ENCODE measurements at regions not wholly inside any gene's neighbourhood (a gene's known extent, or its start where the extent isn't known, plus 50 kb on each side); places are given as distances from the start of the nearest gene placed in this dataset.

- no peak for DNase-seq
Observed at GRCh38 chr12:77560714-77561113, 270.0 kb upstream of the NAV3 start.

- no peak for DNase-seq
Observed at GRCh38 chr12:77559400-77560074, 271.2 kb upstream of the NAV3 start.

GRCh38 chr12:77555074-77555473, 275.6 kb upstream of the NAV3 start:
- no peak for DNase-seq

- DNase-seq, result no peak
Observed at GRCh38 chr12:77553976-77554619, 276.6 kb upstream of the NAV3 start.

GRCh38 chr12:77549383-77550128, 281.1 kb upstream of the NAV3 start:
- no peak for DNase-seq

GRCh38 chr12:77548797-77549196, 281.9 kb upstream of the NAV3 start:
- DNase-seq, result no peak

GRCh38 chr12:77540097-77540496, 290.6 kb upstream of the NAV3 start:
- DNase-seq, result no peak

GRCh38 chr12:77537663-77538062, 293.0 kb upstream of the NAV3 start:
- DNase-seq, result no peak

- no peak for DNase-seq
Observed at GRCh38 chr12:77535734-77536133, 295.0 kb upstream of the NAV3 start.

GRCh38 chr12:77531912-77532311, 298.8 kb upstream of the NAV3 start:
- no peak for DNase-seq

GRCh38 chr12:77522247-77522646, 308.4 kb upstream of the NAV3 start:
- DNase-seq, result no peak

- no peak for DNase-seq
Observed at GRCh38 chr12:77521508-77522115, 309.1 kb upstream of the NAV3 start.

GRCh38 chr12:77514511-77514910, 316.2 kb upstream of the NAV3 start:
- DNase-seq, result peak; percentile 2

GRCh38 chr12:77510985-77511384, 319.7 kb upstream of the NAV3 start:
- no peak for DNase-seq

- DNase-seq, result no peak
Observed at GRCh38 chr12:77504466-77504865, 326.2 kb upstream of the NAV3 start.

GRCh38 chr12:77500089-77500488, 330.6 kb upstream of the NAV3 start:
- DNase-seq, result no peak

GRCh38 chr12:77497647-77498046, 333.0 kb upstream of the NAV3 start:
- DNase-seq, result no peak

- DNase-seq, result no peak
Observed at GRCh38 chr12:77496714-77497113, 334.0 kb upstream of the NAV3 start.

- no peak for DNase-seq
Observed at GRCh38 chr12:77494296-77494695, 336.4 kb upstream of the NAV3 start.

- no peak for DNase-seq
Observed at GRCh38 chr12:77493302-77494168, 337.2 kb upstream of the NAV3 start.

GRCh38 chr12:77492536-77492935, 338.2 kb upstream of the NAV3 start:
- no peak for DNase-seq

GRCh38 chr12:77489331-77489970, 341.2 kb upstream of the NAV3 start:
- DNase-seq, result no peak
